HL-60 (cell line): ENCODE measurements at regions not wholly inside any gene's neighbourhood (a gene's known extent, or its start where the extent isn't known, plus 50 kb on each side); places are given as distances from the start of the nearest gene placed in this dataset.

ENCODE experiments used
- POLR2AphosphoS5 ChIP-seq: IDR thresholded peaks from 2 replicates; pipeline ENCODE4 v1.6.1; 2012; ENCODE audit warnings: low read depth
- TF ChIP-seq, protein P1 (sequence below): IDR thresholded peaks from one replicate; pipeline ENCODE4 v1.5.1; 2011; ENCODE audit warnings: low read length, control low read depth, inconsistent platforms; ENCODE audit not compliant: insufficient read depth

DNA sequence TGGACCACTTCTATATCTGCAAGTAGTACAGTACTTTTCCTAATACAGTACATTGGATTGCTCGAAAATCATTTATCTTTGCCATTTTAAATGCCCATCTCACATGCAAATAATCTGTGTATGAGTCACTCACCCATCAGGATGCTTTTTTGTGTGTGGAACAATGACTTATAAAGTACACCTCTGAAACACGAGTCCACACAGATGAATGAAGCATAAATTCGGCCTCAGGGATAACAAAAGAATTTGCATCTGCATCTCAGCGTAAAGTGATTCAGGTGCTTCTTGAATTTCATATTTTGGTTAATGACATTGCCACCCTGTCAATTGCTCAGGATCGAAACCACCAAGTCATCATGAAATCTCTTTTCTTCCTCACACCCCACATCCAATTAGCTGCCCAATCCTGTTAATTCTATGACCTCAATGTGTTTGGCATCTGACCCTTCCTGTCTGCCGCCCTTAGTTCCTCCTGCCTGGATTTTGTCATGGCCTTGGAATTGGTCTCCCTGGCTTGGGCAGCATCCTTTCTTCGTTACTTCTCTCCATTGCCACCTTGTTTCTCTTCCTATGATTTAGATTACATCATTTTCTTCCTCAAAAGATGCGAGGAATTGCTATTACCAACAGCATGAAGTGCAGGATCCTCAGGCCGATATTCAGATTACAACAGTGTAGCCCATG, 161.6 kb upstream of the MID1 start:
- TF ChIP-seq, protein P1, sequence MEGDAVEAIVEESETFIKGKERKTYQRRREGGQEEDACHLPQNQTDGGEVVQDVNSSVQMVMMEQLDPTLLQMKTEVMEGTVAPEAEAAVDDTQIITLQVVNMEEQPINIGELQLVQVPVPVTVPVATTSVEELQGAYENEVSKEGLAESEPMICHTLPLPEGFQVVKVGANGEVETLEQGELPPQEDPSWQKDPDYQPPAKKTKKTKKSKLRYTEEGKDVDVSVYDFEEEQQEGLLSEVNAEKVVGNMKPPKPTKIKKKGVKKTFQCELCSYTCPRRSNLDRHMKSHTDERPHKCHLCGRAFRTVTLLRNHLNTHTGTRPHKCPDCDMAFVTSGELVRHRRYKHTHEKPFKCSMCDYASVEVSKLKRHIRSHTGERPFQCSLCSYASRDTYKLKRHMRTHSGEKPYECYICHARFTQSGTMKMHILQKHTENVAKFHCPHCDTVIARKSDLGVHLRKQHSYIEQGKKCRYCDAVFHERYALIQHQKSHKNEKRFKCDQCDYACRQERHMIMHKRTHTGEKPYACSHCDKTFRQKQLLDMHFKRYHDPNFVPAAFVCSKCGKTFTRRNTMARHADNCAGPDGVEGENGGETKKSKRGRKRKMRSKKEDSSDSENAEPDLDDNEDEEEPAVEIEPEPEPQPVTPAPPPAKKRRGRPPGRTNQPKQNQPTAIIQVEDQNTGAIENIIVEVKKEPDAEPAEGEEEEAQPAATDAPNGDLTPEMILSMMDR, result no peak
- no peak for TF ChIP-seq POLR2AphosphoS5
